ENCODE measurements at regions not wholly inside any gene's neighbourhood (a gene's known extent, or its start where the extent isn't known, plus 50 kb on each side); places are given as distances from the start of the nearest gene placed in this dataset.

GRCh38 chr22:22823131-22823810, 64.3 kb upstream of the IGLL5 start:
- TF ChIP-seq CTCF (IDR thresholded peaks at IDR 0.05), result no peak
- no peak for TF ChIP-seq ZFX (IDR thresholded peaks at IDR 0.05; ENCODE audit: borderline replicate concordance)
- no peak overlapping the region for H3K27ac ChIP-seq

GRCh38 chr22:22824340-22825212, 63.0 kb upstream of the IGLL5 start:
- no peak overlapping the region for H3K27ac ChIP-seq
- no peak for TF ChIP-seq CTCF (IDR thresholded peaks at IDR 0.05)
- no peak for TF ChIP-seq ZFX (IDR thresholded peaks at IDR 0.05; ENCODE audit: borderline replicate concordance)

- no peak overlapping the region for H3K27ac ChIP-seq
- TF ChIP-seq ZFX (IDR thresholded peaks at IDR 0.05; ENCODE audit: borderline replicate concordance) (no peak), CTCF (IDR thresholded peaks at IDR 0.05) (no peak)
These were observed 62.4 kb upstream of the IGLL5 start for GRCh38 chr22:22825213-22825593.

- TF ChIP-seq CTCF (IDR thresholded peaks at IDR 0.05), result no peak
- TF ChIP-seq ZFX (IDR thresholded peaks at IDR 0.05; ENCODE audit: borderline replicate concordance), result no peak
- H3K27ac ChIP-seq, result no peak overlapping the region
These were observed 60.3 kb upstream of the IGLL5 start for GRCh38 chr22:22827187-22827939.

- H3K27ac ChIP-seq, result no peak overlapping the region
- no peak for TF ChIP-seq ZFX (IDR thresholded peaks at IDR 0.05; ENCODE audit: borderline replicate concordance)
- no peak for TF ChIP-seq CTCF (IDR thresholded peaks at IDR 0.05)
These were observed 57.4 kb upstream of the IGLL5 start for GRCh38 chr22:22830193-22830592.

GRCh38 chr22:22830957-22831688, 56.5 kb upstream of the IGLL5 start:
- TF ChIP-seq CTCF (IDR thresholded peaks at IDR 0.05) (no peak), ZFX (IDR thresholded peaks at IDR 0.05; ENCODE audit: borderline replicate concordance) (no peak)
- H3K27ac ChIP-seq, result no peak overlapping the region
